ENCODE measurements at regions not wholly inside any gene's neighbourhood (a gene's known extent, or its start where the extent isn't known, plus 50 kb on each side); places are given as distances from the start of the nearest gene placed in this dataset.

- no peak for DNase-seq
Measured at GRCh38 chr2:15107137-15107536, 454.0 kb downstream of the NBAS start.

- DNase-seq, result no peak
Measured at GRCh38 chr2:15111718-15112117, 449.4 kb downstream of the NBAS start.

GRCh38 chr2:15112216-15112615, 448.9 kb downstream of the NBAS start:
- DNase-seq, result no peak

GRCh38 chr2:15115776-15116175, 445.4 kb downstream of the NBAS start:
- no peak for DNase-seq

- DNase-seq, result no peak
Measured at GRCh38 chr2:15116830-15117229, 444.3 kb downstream of the NBAS start.

Measured in retina (tissue), 1 donor.